ENCODE measurements at regions not wholly inside any gene's neighbourhood (a gene's known extent, or its start where the extent isn't known, plus 50 kb on each side); places are given as distances from the start of the nearest gene placed in this dataset.

DNA sequence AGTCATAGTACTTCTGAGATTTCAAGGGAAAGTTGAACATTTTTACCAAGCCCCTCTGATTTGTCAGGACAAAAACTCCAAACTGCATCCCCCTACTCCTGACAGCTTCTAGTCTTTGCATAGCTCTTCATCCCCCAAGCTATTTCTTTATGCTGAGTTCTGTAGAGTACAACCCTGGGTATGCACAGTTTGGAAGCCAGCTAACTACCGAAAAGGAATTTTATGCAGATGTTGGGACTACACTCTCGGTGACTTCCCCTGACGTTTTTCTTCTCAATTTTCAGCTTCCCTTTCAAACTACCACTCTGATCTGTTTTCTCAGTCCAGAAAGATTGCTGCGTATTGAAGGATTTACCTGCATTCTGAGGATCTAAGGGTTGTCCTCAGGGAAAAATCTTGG, 1060.2 kb upstream of the ACVR2A start:
- TF ChIP-seq, protein P1, sequence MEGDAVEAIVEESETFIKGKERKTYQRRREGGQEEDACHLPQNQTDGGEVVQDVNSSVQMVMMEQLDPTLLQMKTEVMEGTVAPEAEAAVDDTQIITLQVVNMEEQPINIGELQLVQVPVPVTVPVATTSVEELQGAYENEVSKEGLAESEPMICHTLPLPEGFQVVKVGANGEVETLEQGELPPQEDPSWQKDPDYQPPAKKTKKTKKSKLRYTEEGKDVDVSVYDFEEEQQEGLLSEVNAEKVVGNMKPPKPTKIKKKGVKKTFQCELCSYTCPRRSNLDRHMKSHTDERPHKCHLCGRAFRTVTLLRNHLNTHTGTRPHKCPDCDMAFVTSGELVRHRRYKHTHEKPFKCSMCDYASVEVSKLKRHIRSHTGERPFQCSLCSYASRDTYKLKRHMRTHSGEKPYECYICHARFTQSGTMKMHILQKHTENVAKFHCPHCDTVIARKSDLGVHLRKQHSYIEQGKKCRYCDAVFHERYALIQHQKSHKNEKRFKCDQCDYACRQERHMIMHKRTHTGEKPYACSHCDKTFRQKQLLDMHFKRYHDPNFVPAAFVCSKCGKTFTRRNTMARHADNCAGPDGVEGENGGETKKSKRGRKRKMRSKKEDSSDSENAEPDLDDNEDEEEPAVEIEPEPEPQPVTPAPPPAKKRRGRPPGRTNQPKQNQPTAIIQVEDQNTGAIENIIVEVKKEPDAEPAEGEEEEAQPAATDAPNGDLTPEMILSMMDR (conservative IDR thresholded peaks at IDR 0.05; ENCODE audit: low read depth, low read length): no peak
- TF ChIP-seq EZH2 (IDR thresholded peaks at IDR 0.05; ENCODE audit: borderline replicate concordance, low read depth, low read length, poor library complexity, severe bottlenecking): no peak
